Chondrocyte (in vitro differentiated cells): ENCODE measurements at regions not wholly inside any gene's neighbourhood (a gene's known extent, or its start where the extent isn't known, plus 50 kb on each side); places are given as distances from the start of the nearest gene placed in this dataset.
"Not testable (repeated sequence)": the region's sequence is repeated elsewhere in the genome, so short reads cannot be mapped to it uniquely, and the experiment has no call there.

Experiments
- DNase-seq: peaks from one replicate; pipeline ENCODE4 v3.0.0; 2021; ENCODE audit warnings: mixed read lengths, low spot score
- H3K27ac Mint-ChIP-seq: one replicate; pipeline ENCODE4 v1.8.0; 2021; ENCODE audit warnings: mild to moderate bottlenecking, moderate library complexity, mixed read lengths; ENCODE audit not compliant: unreplicated experiment
- H3K27me3 Mint-ChIP-seq: 2 replicates; pipeline ENCODE4 v1.8.0; 2021; ENCODE audit warnings: low read depth, mixed read lengths
- H3K36me3 Mint-ChIP-seq: 2 replicates; pipeline ENCODE4 v1.8.0; 2021; ENCODE audit warnings: low read depth, mixed read lengths
- H3K4me1 Mint-ChIP-seq: 2 replicates; pipeline ENCODE4 v1.8.0; 2021; ENCODE audit warnings: low read depth, mild to moderate bottlenecking, mixed read lengths
- H3K4me3 Mint-ChIP-seq: one replicate; pipeline ENCODE4 v1.8.0; 2021; ENCODE audit warnings: mild to moderate bottlenecking, moderate library complexity, mixed read lengths; ENCODE audit not compliant: unreplicated experiment
- H3K9me3 Mint-ChIP-seq: 2 replicates; pipeline ENCODE4 v1.8.0; 2021; ENCODE audit warnings: low read depth, mixed read lengths
- CTCF ChIP-seq: fragments of 200-600 bp; sonication (generic); IDR thresholded peaks from 2 replicates; pipeline ENCODE4 v1.5.0; 2021; ENCODE audit warnings: antibody characterized with exemption, mild to moderate bottlenecking, moderate library complexity

- DNase-seq: no peak
- H3K4me1 Mint-ChIP-seq: peaks cover 16% of the 10 kb centered on the region
- no peaks in the 10 kb centered on the region for H3K27me3 Mint-ChIP-seq
- H3K4me3 Mint-ChIP-seq: no peak overlapping the region
- peaks cover 2% of the 10 kb centered on the region for H3K36me3 Mint-ChIP-seq
- peaks cover 36% of the 10 kb centered on the region for H3K9me3 Mint-ChIP-seq
- no peak overlapping the region for H3K27ac Mint-ChIP-seq
- no peak for TF ChIP-seq CTCF
These were observed 199.6 kb downstream of the YTHDC2 start for GRCh38 chr5:113713051-113713450.

GRCh38 chr5:113715921-113716320 is 202.4 kb downstream of the YTHDC2 start:
- H3K27ac Mint-ChIP-seq, H3K27me3 Mint-ChIP-seq, DNase-seq, H3K36me3 Mint-ChIP-seq, H3K4me3 Mint-ChIP-seq: not testable (repeated sequence)
- H3K9me3 Mint-ChIP-seq: peaks cover 36% of the 10 kb centered on the region
- peaks cover 16% of the 10 kb centered on the region for H3K4me1 Mint-ChIP-seq

- DNase-seq: no peak
- Mint-ChIP-seq H3K4me3 (no peak overlapping the region), H3K4me1 (no peaks in the 10 kb centered on the region), H3K9me3 (peaks cover 20% of the 10 kb centered on the region), H3K36me3 (peaks cover 1% of the 10 kb centered on the region), H3K27me3 (no peaks in the 10 kb centered on the region), H3K27ac (no peak overlapping the region)
- TF ChIP-seq CTCF: no peak
These were observed 206.1 kb downstream of the YTHDC2 start for GRCh38 chr5:113719549-113719948.

GRCh38 chr5:113721171-113721570 is 207.7 kb downstream of the YTHDC2 start:
- H3K4me1 Mint-ChIP-seq: no peaks in the 10 kb centered on the region
- H3K36me3 Mint-ChIP-seq: no peaks in the 10 kb centered on the region
- DNase-seq: no peak
- no peaks in the 10 kb centered on the region for H3K27me3 Mint-ChIP-seq
- no peak overlapping the region for H3K27ac Mint-ChIP-seq
- TF ChIP-seq CTCF: no peak
- no peak overlapping the region for H3K4me3 Mint-ChIP-seq
- peaks cover 9% of the 10 kb centered on the region for H3K9me3 Mint-ChIP-seq

GRCh38 chr5:113723021-113723420 is 209.5 kb downstream of the YTHDC2 start:
- Mint-ChIP-seq H3K4me3 (no peak overlapping the region), H3K9me3 (peaks cover 8% of the 10 kb centered on the region), H3K36me3 (peaks cover 2% of the 10 kb centered on the region), H3K27ac (no peak overlapping the region), H3K27me3 (no peaks in the 10 kb centered on the region), H3K4me1 (no peaks in the 10 kb centered on the region)
- no peak for TF ChIP-seq CTCF
- DNase-seq: no peak

GRCh38 chr5:113735751-113736150 is 222.3 kb downstream of the YTHDC2 start:
- Mint-ChIP-seq H3K27me3 (no peaks in the 10 kb centered on the region), H3K36me3 (no peaks in the 10 kb centered on the region), H3K4me3 (no peak overlapping the region), H3K9me3 (no peaks in the 10 kb centered on the region), H3K27ac (no peak overlapping the region), H3K4me1 (no peaks in the 10 kb centered on the region)
- TF ChIP-seq CTCF: no peak
- no peak for DNase-seq
